ENCODE measurements at regions not wholly inside any gene's neighbourhood (a gene's known extent, or its start where the extent isn't known, plus 50 kb on each side); places are given as distances from the start of the nearest gene placed in this dataset.
"Not testable (repeated sequence)": the region's sequence is repeated elsewhere in the genome, so short reads cannot be mapped to it uniquely, and the experiment has no call there.

GRCh38 chr12:116672842-116673516, 64.9 kb downstream of the SPRING1 start:
- H3K36me3 ChIP-seq: no peaks in the 10 kb centered on the region
- no peak for TF ChIP-seq CTCF (IDR thresholded peaks at IDR 0.05; ENCODE audit: low read depth, low read length)
- H3K4me1 ChIP-seq: no peaks in the 10 kb centered on the region
- H3K4me3 ChIP-seq (ENCODE audit: low read depth, low read length): no peak overlapping the region
- no peaks in the 10 kb centered on the region for H3K9me3 ChIP-seq
- DNase-seq: no peak
- no peaks in the 10 kb centered on the region for H3K27me3 ChIP-seq

GRCh38 chr12:116672010-116672409, 65.9 kb downstream of the SPRING1 start:
- no peak overlapping the region for H3K4me3 ChIP-seq (ENCODE audit: low read depth, low read length)
- no peaks in the 10 kb centered on the region for H3K4me1 ChIP-seq
- no peaks in the 10 kb centered on the region for H3K9me3 ChIP-seq
- no peaks in the 10 kb centered on the region for H3K36me3 ChIP-seq
- H3K27me3 ChIP-seq: no peaks in the 10 kb centered on the region
- TF ChIP-seq CTCF (IDR thresholded peaks at IDR 0.05; ENCODE audit: low read depth, low read length): no peak
- DNase-seq: no peak

- Histone ChIP-seq H3K4me3 (ENCODE audit: low read depth, low read length) (no peak overlapping the region), H3K4me1 (no peaks in the 10 kb centered on the region), H3K27me3 (no peaks in the 10 kb centered on the region), H3K36me3 (no peaks in the 10 kb centered on the region), H3K9me3 (no peaks in the 10 kb centered on the region)
- DNase-seq: no peak
- TF ChIP-seq CTCF (IDR thresholded peaks at IDR 0.05; ENCODE audit: low read depth, low read length): no peak
Observed at GRCh38 chr12:116670859-116671258, 67.0 kb downstream of the SPRING1 start.

- DNase-seq: no peak
- no peaks in the 10 kb centered on the region for H3K27me3 ChIP-seq
- no peak for TF ChIP-seq CTCF (IDR thresholded peaks at IDR 0.05; ENCODE audit: low read depth, low read length)
- no peaks in the 10 kb centered on the region for H3K4me1 ChIP-seq
- H3K9me3 ChIP-seq: no peaks in the 10 kb centered on the region
- H3K36me3 ChIP-seq: no peaks in the 10 kb centered on the region
- H3K4me3 ChIP-seq (ENCODE audit: low read depth, low read length): no peak overlapping the region
Observed at GRCh38 chr12:116667752-116668151, 70.1 kb downstream of the SPRING1 start.

GRCh38 chr12:116666829-116667228, 71.0 kb downstream of the SPRING1 start:
- H3K27me3 ChIP-seq; H3K4me3 ChIP-seq (ENCODE audit: low read depth, low read length); H3K4me1 ChIP-seq; H3K36me3 ChIP-seq; DNase-seq; H3K9me3 ChIP-seq: not testable (repeated sequence)

GRCh38 chr12:116666305-116666673, 71.6 kb downstream of the SPRING1 start:
- no peak for TF ChIP-seq CTCF (IDR thresholded peaks at IDR 0.05; ENCODE audit: low read depth, low read length)

More at GRCh38 chr12:116666305-116666673, 71.6 kb downstream of the SPRING1 start:
- no peaks in the 10 kb centered on the region for H3K4me1 ChIP-seq
- no peaks in the 10 kb centered on the region for H3K27me3 ChIP-seq
- no peaks in the 10 kb centered on the region for H3K36me3 ChIP-seq
- H3K4me3 ChIP-seq (ENCODE audit: low read depth, low read length): no peak overlapping the region
- H3K9me3 ChIP-seq: no peaks in the 10 kb centered on the region
- no peak for DNase-seq

Measured in BE2C (cell line).